ENCODE measurements at regions not wholly inside any gene's neighbourhood (a gene's known extent, or its start where the extent isn't known, plus 50 kb on each side); places are given as distances from the start of the nearest gene placed in this dataset.

DNA sequence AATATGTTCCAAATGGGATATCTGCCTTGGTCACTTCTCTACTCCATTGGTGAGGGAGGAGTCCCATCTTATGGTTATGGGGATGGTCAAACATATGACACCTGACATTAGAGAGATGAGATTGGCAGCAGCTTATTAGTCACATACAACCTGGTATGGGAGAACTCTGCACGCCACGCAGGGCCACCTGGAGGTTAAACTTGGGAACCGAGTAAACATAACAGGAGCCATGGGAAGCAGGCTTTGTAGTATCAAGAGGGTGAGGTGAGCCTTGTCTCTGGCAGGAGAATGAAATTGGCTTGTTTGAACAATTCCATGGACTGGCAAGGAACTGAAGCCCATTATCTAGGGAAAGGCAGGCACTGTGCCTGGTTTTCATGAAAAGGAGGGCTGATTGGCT lies 238.7 kb upstream of the ELAC2 start:
- H3F3A ChIP-seq (ENCODE audit: insufficient read depth): no peaks in the 10 kb centered on the region
- no peak overlapping the region for H3K4me2 ChIP-seq (ENCODE audit: unreplicated experiment)
- no peak overlapping the region for H2AFZ ChIP-seq
- H3K9ac ChIP-seq: no peak overlapping the region
- no peak for DNase-seq
- H3K27ac ChIP-seq: no peak overlapping the region
- H3K9me3 ChIP-seq (ENCODE audit: low read depth): no peaks in the 10 kb centered on the region
- in situ Hi-C loops (cut with MboI): no loop called here
- no peak overlapping the region for H3K4me3 ChIP-seq
- H3K9me2 ChIP-seq (ENCODE audit: insufficient read depth): no peaks in the 10 kb centered on the region
- 80 to 86% methylated on average over 3 of the region's 3 CpGs for WGBS, 2 experiments (ENCODE audit: low coverage in 1 of 2, low lambda C conversion rate in 2 of 2, missing lambda C conversion rate in 2 of 2)
- H3K36me3 ChIP-seq (ENCODE audit: low read depth): no peaks in the 10 kb centered on the region
- H3K27me3 ChIP-seq (replicated peaks; ENCODE audit: insufficient read depth): peaks cover 63% of the 10 kb centered on the region
- no peaks in the 10 kb centered on the region for H3K79me2 ChIP-seq (ENCODE audit: insufficient read depth)
- no peaks in the 10 kb centered on the region for H3K4me1 ChIP-seq (ENCODE audit: insufficient read depth)
- no peak for TF ChIP-seq EZH2phosphoT487 (IDR thresholded peaks at IDR 0.05; ENCODE audit: insufficient read depth, low read depth)
- H4K20me1 ChIP-seq (ENCODE audit: insufficient read depth): no peaks in the 10 kb centered on the region

DNA sequence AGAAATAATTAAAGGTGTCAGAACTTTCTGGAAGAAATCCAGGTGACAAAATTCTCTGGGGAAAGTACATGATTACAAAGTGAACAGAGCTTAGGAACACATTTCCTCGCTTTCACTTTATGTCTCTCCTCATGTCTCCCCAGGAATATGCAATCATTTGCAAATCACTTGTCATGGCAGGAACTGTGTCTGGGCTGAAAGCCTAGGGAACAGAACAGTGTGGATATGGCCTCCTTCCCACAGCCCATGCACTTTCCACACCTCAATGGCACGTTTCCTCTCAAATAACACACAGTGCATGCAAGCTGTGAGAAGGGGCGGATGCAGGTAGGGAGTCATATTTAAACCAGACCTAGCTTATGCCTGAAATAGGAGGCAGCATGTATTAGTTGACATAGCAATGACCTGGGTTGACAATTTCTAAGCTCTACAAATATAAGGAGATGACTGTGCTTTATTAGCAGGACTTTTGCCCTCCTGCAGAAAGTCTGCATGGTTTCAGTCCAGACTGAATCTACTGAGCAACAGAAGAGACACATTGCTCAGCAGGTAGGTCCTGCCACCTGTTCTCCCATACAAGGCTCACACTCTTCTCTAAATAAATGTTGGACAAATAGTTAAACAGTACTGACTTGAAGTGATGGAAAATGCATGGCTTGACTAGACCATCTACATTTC lies 236.0 kb upstream of the ELAC2 start:
- TF ChIP-seq EZH2phosphoT487 (IDR thresholded peaks at IDR 0.05; ENCODE audit: insufficient read depth, low read depth): no peak
- no peak for TF ChIP-seq EZH2 (IDR thresholded peaks at IDR 0.05; ENCODE audit: insufficient read depth, poor library complexity, severe bottlenecking)
- Histone ChIP-seq H3K4me3 (no peak overlapping the region), H3F3A (ENCODE audit: insufficient read depth) (no peaks in the 10 kb centered on the region), H2AFZ (no peak overlapping the region), H3K9me2 (ENCODE audit: insufficient read depth) (no peaks in the 10 kb centered on the region), H3K4me2 (ENCODE audit: unreplicated experiment) (no peak overlapping the region), H3K9ac (no peak overlapping the region), H3K9me3 (ENCODE audit: low read depth) (no peaks in the 10 kb centered on the region), H3K79me2 (ENCODE audit: insufficient read depth) (no peaks in the 10 kb centered on the region), H3K4me1 (ENCODE audit: insufficient read depth) (no peaks in the 10 kb centered on the region), H3K27ac (no peak overlapping the region), H3K27me3 (replicated peaks; ENCODE audit: insufficient read depth) (peaks cover 55% of the 10 kb centered on the region), H3K36me3 (ENCODE audit: low read depth) (no peaks in the 10 kb centered on the region), H4K20me1 (ENCODE audit: insufficient read depth) (no peaks in the 10 kb centered on the region)
- WGBS, 2 experiments (ENCODE audit: low coverage in 1 of 2, low lambda C conversion rate in 2 of 2, missing lambda C conversion rate in 2 of 2): 12 to 22% methylated on average over 3 of the region's 3 CpGs
- in situ Hi-C loops (cut with MboI): no loop called here
- DNase-seq: no peak

DNA sequence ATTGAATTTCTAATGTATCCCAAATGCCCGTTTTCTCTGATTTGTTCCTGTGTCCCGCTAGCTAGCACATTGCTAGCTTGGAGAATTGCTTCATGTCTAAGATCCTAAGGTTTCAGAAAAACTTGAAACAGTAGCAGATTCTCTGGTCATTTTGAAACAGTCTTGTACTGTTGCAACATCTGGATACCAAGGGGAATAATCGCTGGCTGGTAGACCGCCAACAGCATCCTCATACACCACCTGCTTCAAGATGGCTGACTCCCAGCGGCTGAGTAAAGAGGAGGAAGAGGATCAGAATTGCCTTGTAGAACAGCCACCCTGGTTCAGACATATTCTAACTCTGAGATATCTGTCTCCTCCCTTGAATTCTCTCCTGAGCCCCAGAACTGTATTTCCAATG lies 226.7 kb upstream of the ELAC2 start:
- H3K36me3 ChIP-seq (ENCODE audit: low read depth): no peaks in the 10 kb centered on the region
- DNase-seq: peak; percentile 28
- no peaks in the 10 kb centered on the region for H3K4me1 ChIP-seq (ENCODE audit: insufficient read depth)
- TF ChIP-seq EZH2 (IDR thresholded peaks at IDR 0.05; ENCODE audit: insufficient read depth, poor library complexity, severe bottlenecking): no peak
- no peak for TF ChIP-seq EZH2phosphoT487 (IDR thresholded peaks at IDR 0.05; ENCODE audit: insufficient read depth, low read depth)
- in situ Hi-C loops (cut with MboI): no loop called here
- H3F3A ChIP-seq (ENCODE audit: insufficient read depth): no peaks in the 10 kb centered on the region
- no peaks in the 10 kb centered on the region for H3K79me2 ChIP-seq (ENCODE audit: insufficient read depth)
- H3K4me3 ChIP-seq: no peak overlapping the region
- no peaks in the 10 kb centered on the region for H4K20me1 ChIP-seq (ENCODE audit: insufficient read depth)
- WGBS, 2 experiments (ENCODE audit: low coverage in 1 of 2, low lambda C conversion rate in 2 of 2, missing lambda C conversion rate in 2 of 2): 63 to 76% methylated on average over 5 of the region's 5 CpGs
- no peak overlapping the region for H3K27ac ChIP-seq
- no peaks in the 10 kb centered on the region for H3K9me3 ChIP-seq (ENCODE audit: low read depth)
- H3K9me2 ChIP-seq (ENCODE audit: insufficient read depth): no peaks in the 10 kb centered on the region
- H3K27me3 ChIP-seq (replicated peaks; ENCODE audit: insufficient read depth): no peaks in the 10 kb centered on the region; the same call in none of the 2 replicates
- no peak overlapping the region for H3K4me2 ChIP-seq (ENCODE audit: unreplicated experiment)
- no peak overlapping the region for H2AFZ ChIP-seq
- no peak overlapping the region for H3K9ac ChIP-seq

DNA sequence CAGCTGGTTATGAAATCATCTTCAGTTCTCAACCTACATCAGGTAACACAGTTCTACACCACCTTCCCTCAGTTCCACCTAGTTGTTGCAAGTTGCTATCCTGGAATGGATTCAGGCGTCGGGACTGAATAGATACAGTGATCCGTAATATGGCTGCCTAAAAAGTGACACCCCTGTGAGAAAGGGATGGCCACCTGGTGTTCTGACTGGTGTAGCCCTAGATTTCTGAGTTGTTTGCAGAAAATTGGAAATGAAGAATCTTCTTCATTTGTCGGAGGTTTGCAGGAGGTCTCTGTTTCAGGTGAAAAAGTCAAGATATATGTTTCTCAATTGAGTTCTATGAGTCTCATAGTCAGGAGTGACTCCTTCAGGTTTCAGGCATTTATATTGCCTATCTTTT lies 225.8 kb upstream of the ELAC2 start:
- Histone ChIP-seq H3K9me2 (ENCODE audit: insufficient read depth) (no peaks in the 10 kb centered on the region), H3K9me3 (ENCODE audit: low read depth) (no peaks in the 10 kb centered on the region), H3K27me3 (replicated peaks; ENCODE audit: insufficient read depth) (no peaks in the 10 kb centered on the region; the same call in none of the 2 replicates), H3F3A (ENCODE audit: insufficient read depth) (no peaks in the 10 kb centered on the region), H3K4me3 (no peak overlapping the region), H3K4me1 (ENCODE audit: insufficient read depth) (no peaks in the 10 kb centered on the region), H3K36me3 (ENCODE audit: low read depth) (no peaks in the 10 kb centered on the region), H3K9ac (no peak overlapping the region), H3K4me2 (ENCODE audit: unreplicated experiment) (no peak overlapping the region), H3K27ac (no peak overlapping the region), H2AFZ (no peak overlapping the region), H3K79me2 (ENCODE audit: insufficient read depth) (no peaks in the 10 kb centered on the region), H4K20me1 (ENCODE audit: insufficient read depth) (no peaks in the 10 kb centered on the region)
- 77 to 80% methylated on average over 4 of the region's 4 CpGs for WGBS, 2 experiments (ENCODE audit: low coverage in 1 of 2, low lambda C conversion rate in 2 of 2, missing lambda C conversion rate in 2 of 2)
- no peak for DNase-seq
- TF ChIP-seq EZH2phosphoT487 (IDR thresholded peaks at IDR 0.05; ENCODE audit: insufficient read depth, low read depth) (no peak), EZH2 (IDR thresholded peaks at IDR 0.05; ENCODE audit: insufficient read depth, poor library complexity, severe bottlenecking) (no peak)
- in situ Hi-C loops (cut with MboI): no loop called here

DNA sequence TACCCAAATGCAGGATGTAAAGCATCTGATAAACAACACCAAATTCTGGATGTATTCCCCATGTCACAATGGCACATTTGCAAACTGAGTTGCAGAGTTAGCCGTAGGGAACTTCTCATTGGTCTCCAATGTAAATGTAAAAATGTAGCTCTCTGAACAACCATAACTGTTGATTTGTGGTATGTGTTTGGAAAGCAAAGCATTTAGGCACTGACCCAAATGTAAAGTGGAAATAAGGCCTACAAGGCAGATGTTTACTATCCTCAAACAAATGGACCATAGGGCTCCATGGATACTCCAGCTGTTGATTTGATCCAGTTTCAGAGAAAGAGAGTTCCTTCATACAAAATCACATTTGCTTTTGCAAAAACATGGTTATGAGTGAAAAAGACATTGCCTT lies 223.0 kb upstream of the ELAC2 start:
- WGBS, 2 experiments (ENCODE audit: low coverage in 1 of 2, low lambda C conversion rate in 2 of 2, missing lambda C conversion rate in 2 of 2): 16 to 29% methylated on average over 1 of the region's 1 CpG
- Histone ChIP-seq H3K4me1 (ENCODE audit: insufficient read depth) (no peaks in the 10 kb centered on the region), H3K27ac (no peak overlapping the region), H3K9me2 (ENCODE audit: insufficient read depth) (no peaks in the 10 kb centered on the region), H3K27me3 (replicated peaks; ENCODE audit: insufficient read depth) (peaks cover 5% of the 10 kb centered on the region), H3K9me3 (ENCODE audit: low read depth) (no peaks in the 10 kb centered on the region), H3K4me3 (no peak overlapping the region), H3K36me3 (ENCODE audit: low read depth) (no peaks in the 10 kb centered on the region), H3F3A (ENCODE audit: insufficient read depth) (no peaks in the 10 kb centered on the region), H3K4me2 (ENCODE audit: unreplicated experiment) (no peak overlapping the region), H2AFZ (no peak overlapping the region), H3K9ac (no peak overlapping the region), H4K20me1 (ENCODE audit: insufficient read depth) (no peaks in the 10 kb centered on the region), H3K79me2 (ENCODE audit: insufficient read depth) (no peaks in the 10 kb centered on the region)
- TF ChIP-seq EZH2phosphoT487 (IDR thresholded peaks at IDR 0.05; ENCODE audit: insufficient read depth, low read depth) (no peak), EZH2 (IDR thresholded peaks at IDR 0.05; ENCODE audit: insufficient read depth, poor library complexity, severe bottlenecking) (no peak)
- DNase-seq: no peak
- in situ Hi-C loops (cut with MboI): no loop called here

All from GM23248 (cell line).